HepG2 (cell line): ENCODE measurements at regions not wholly inside any gene's neighbourhood (a gene's known extent, or its start where the extent isn't known, plus 50 kb on each side); places are given as distances from the start of the nearest gene placed in this dataset.

ENCODE experiments used
- ATAC-seq: fragments of 200-7000 bp; cut with Tn5 transposase; 3 replicates; pipeline ENCODE4 v1.9.1; 2020; ENCODE audit warnings: mild to moderate bottlenecking, moderate library complexity
- BruUV-seq: library from RNA; stranded (reverse); fragments of 400-500 nt; replicated peaks from 2 replicates; lab custom pipeline; 2021; lab: Mats Ljungman, UMichigan
- CTCF ChIA-PET: fragments of 300-600 bp; formaldehyde crosslinking; extraction: SDS; loops from one replicate; lab custom pipeline; 2021; ENCODE audit warnings: low total read pairs, inconsistent platforms, low intra/inter-chr PET ratio; lab: Yijun Ruan, JAX
- POLR2A ChIA-PET: fragments of 350-600 bp; sonication (Branson Sonifier 250); formaldehyde crosslinking; loops from one replicate; lab custom pipeline; 2020; ENCODE audit warnings: antibody characterized with exemption, inconsistent platforms; lab: Yijun Ruan, JAX
- DNase-seq: peaks from one replicate; pipeline ENCODE4 v3.0.0-alpha.2; 2015; ENCODE audit warnings: low spot score
- FAIRE-seq: peaks from 3 replicates; lab custom pipeline; 2011; peaks lifted over from hg19 to GRCh38; lab: Jason Lieb, UNC
- H2AFZ ChIP-seq: one replicate; pipeline ENCODE4 v1.6.1; 2011; ENCODE audit warnings: low read length, inconsistent platforms
- H3K27ac ChIP-seq: fragments of 300-600 bp; 3 replicates; pipeline ENCODE4 v1.8.0; 2011; ENCODE audit warnings: mixed run types, mild to moderate bottlenecking, mixed read lengths, low read length, inconsistent platforms; ENCODE audit not compliant: insufficient read depth; ENCODE audit errors: extremely low read length
- H3K27me3 ChIP-seq, 2 experiments: fragments of 200-600 bp in 1 of 2; 2 replicates in 1 of 2; 3 replicates in 1 of 2; pipeline versions ENCODE4 v1.6.0 to v1.8.0; 2011; ENCODE audit warnings: low read length in 2 of 2, mild to moderate bottlenecking in 2 of 2, moderate library complexity in 2 of 2, inconsistent platforms in 1 of 2; ENCODE audit not compliant: insufficient read depth in 2 of 2, control insufficient read depth in 1 of 2
- H3K36me3 ChIP-seq, 2 experiments: fragments of 200-600 bp in 1 of 2; replicated peaks in 1 of 2; 2 replicates in 1 of 2; 3 replicates in 1 of 2; pipeline versions ENCODE4 v1.5.1 to v1.8.0; 2011; ENCODE audit warnings: low read length in 2 of 2, inconsistent platforms in 1 of 2; ENCODE audit not compliant: insufficient read depth in 2 of 2, control insufficient read depth in 1 of 2
- H3K4me1 ChIP-seq: 2 replicates; pipeline ENCODE4 v1.5.1; 2012; ENCODE audit warnings: low read length, inconsistent platforms; ENCODE audit not compliant: insufficient read depth
- H3K4me2 ChIP-seq: 2 replicates; pipeline ENCODE4 v1.6.0; 2011; ENCODE audit warnings: low read depth, low read length, inconsistent platforms
- H3K4me3 ChIP-seq, 3 experiments: fragments of 200-600 bp in 1 of 3; sonication (generic), shearing (Covaris generic) in 1 of 3; replicated peaks in 1 of 3; 2 replicates each; pipeline ENCODE4 v1.5.1; 2011 to 2016; ENCODE audit warnings: low read length in 3 of 3, inconsistent platforms in 2 of 3, low read depth in 2 of 3, mild to moderate bottlenecking in 2 of 3, control low read depth in 1 of 3, mixed read lengths in 1 of 3; ENCODE audit not compliant: insufficient read depth in 1 of 3
- H3K79me2 ChIP-seq: one replicate; pipeline ENCODE4 v1.6.1; 2011; ENCODE audit warnings: low read length, inconsistent platforms; ENCODE audit not compliant: insufficient read depth
- H3K9ac ChIP-seq: 2 replicates; pipeline ENCODE4 v1.6.0; 2011; ENCODE audit warnings: mild to moderate bottlenecking, low read depth, low read length, inconsistent platforms; ENCODE audit not compliant: insufficient read depth
- H3K9me3 ChIP-seq: 2 replicates; pipeline ENCODE4 v1.5.1; 2012; ENCODE audit warnings: mild to moderate bottlenecking, low read length
- H4K20me1 ChIP-seq: 2 replicates; pipeline ENCODE4 v1.6.0; 2011; ENCODE audit warnings: inconsistent platforms, mild to moderate bottlenecking, low read length, moderate library complexity; ENCODE audit not compliant: insufficient read depth
- FOSL2 ChIP-seq: sonication (generic); formaldehyde crosslinking; IDR thresholded peaks from 2 replicates; pipeline ENCODE4 v1.4.0; 2020; ENCODE audit warnings: missing genetic modification reagents
- GATAD1 ChIP-seq: IDR thresholded peaks from 2 replicates; pipeline ENCODE4 v1.6.1; 2016; ENCODE audit warnings: missing genetic modification reagents, missing compliant biosample characterization
- IKZF4 ChIP-seq: sonication (generic); formaldehyde crosslinking; IDR thresholded peaks from 2 replicates; pipeline ENCODE4 v1.5.1; 2020; ENCODE audit warnings: borderline replicate concordance, mild to moderate bottlenecking, low read depth, missing genetic modification reagents; ENCODE audit errors: not compliant biosample characterization
- SP2 ChIP-seq: sonication (generic); formaldehyde crosslinking; IDR thresholded peaks from 2 replicates; pipeline ENCODE4 v1.5.1; 2020; ENCODE audit warnings: mild to moderate bottlenecking, missing genetic modification reagents
- ZNF850 ChIP-seq: sonication (generic); formaldehyde crosslinking; conservative IDR thresholded peaks from 2 replicates; pipeline ENCODE4 v1.9.0; 2021; ENCODE audit warnings: mild to moderate bottlenecking, missing genetic modification reagents
- WGBS: methylation state at CpG from one replicate; pipeline ENCODE4 v1.1.6; 2017; ENCODE audit warnings: low lambda C conversion rate; 5-methylcytosine and 5-hydroxymethylcytosine counted together
- in situ Hi-C: cut with HindIII; loops from 2 replicates; pipeline ENCODE4 v1.10.0; 2017; ENCODE audit warnings: low pct_unique_long_range_greater_than_20kb; ENCODE audit not compliant: extremely low pct_ligation_motif_present
- intact Hi-C: fragments of 100-400 bp; cut with micrococcal nuclease; formaldehyde crosslinking; loops from one replicate; pipeline ENCODE4 v1.10.0; 2022; ENCODE audit not compliant: unreplicated experiment
- TF ChIP-seq, protein P1 (sequence below): sonication (generic); formaldehyde crosslinking; IDR thresholded peaks from 2 replicates; pipeline ENCODE4 v1.8.1; 2022; ENCODE audit warnings: low read depth, mild to moderate bottlenecking, missing genetic modification reagents
- TF ChIP-seq, protein P2 (sequence below): sonication (generic); formaldehyde crosslinking; IDR thresholded peaks from 2 replicates; pipeline ENCODE4 v1.4.0; 2020; ENCODE audit warnings: mild to moderate bottlenecking, missing genetic modification reagents
- TF ChIP-seq, protein P3 (sequence below): sonication (generic); formaldehyde crosslinking; IDR thresholded peaks from 2 replicates; pipeline ENCODE4 v1.5.0; 2020; ENCODE audit warnings: mild to moderate bottlenecking, missing genetic modification reagents, moderate library complexity
- TF ChIP-seq, protein P4 (sequence below): sonication (generic); formaldehyde crosslinking; IDR thresholded peaks from 2 replicates; pipeline ENCODE4 v1.4.0; 2020; ENCODE audit warnings: missing genetic modification reagents, borderline replicate concordance
- TF ChIP-seq, protein P5 (sequence below): sonication (generic); formaldehyde crosslinking; IDR thresholded peaks from 2 replicates; pipeline ENCODE4 v1.4.0; 2020; ENCODE audit warnings: missing genetic modification reagents

DNA sequence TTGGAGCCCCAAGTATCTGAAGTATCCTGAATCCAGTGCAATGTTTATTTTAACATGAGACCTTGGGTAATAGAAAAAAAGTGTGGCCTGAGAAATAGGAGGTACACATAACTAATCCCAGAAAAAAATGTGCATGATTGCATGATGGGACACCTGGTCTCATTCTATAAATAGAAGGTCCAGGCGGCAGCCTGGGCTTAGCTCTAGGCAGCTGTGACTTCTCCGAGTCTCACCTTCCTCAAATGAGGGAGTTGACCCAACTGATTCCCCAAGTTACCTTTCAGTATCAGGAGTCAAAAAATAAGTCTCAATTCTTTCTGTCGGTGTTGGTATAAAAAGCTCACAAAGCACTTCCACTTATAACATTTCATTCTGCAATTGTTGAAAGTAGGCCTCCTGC, 65.9 kb upstream of the CCDC190 start:
- FAIRE-seq, result no peak
- Histone ChIP-seq H3K9me3 (no peaks in the 10 kb centered on the region), H3K4me2 (no peak overlapping the region), H3K27me3 (no peaks in the 10 kb centered on the region), H2AFZ (no peak overlapping the region), H3K27ac (no peak overlapping the region), H3K79me2 (no peaks in the 10 kb centered on the region), H3K4me1 (no peaks in the 10 kb centered on the region), H3K9ac (no peak overlapping the region), H4K20me1 (no peaks in the 10 kb centered on the region), H3K36me3 (no peaks in the 10 kb centered on the region), H3K4me3 (no peak overlapping the region)
- POLR2A ChIA-PET, result no interaction called here
- no peak for DNase-seq
- CTCF ChIA-PET, result no interaction called here
- WGBS, result 37% methylated on average over 3 of the region's 3 CpGs
- in situ Hi-C loops, result no loop called here
- BruUV-seq, result no TSS peak
- ATAC-seq, result no peak
- intact Hi-C loops, result no loop called here
- no peak for TF ChIP-seq GATAD1
- TF ChIP-seq, protein P1, sequence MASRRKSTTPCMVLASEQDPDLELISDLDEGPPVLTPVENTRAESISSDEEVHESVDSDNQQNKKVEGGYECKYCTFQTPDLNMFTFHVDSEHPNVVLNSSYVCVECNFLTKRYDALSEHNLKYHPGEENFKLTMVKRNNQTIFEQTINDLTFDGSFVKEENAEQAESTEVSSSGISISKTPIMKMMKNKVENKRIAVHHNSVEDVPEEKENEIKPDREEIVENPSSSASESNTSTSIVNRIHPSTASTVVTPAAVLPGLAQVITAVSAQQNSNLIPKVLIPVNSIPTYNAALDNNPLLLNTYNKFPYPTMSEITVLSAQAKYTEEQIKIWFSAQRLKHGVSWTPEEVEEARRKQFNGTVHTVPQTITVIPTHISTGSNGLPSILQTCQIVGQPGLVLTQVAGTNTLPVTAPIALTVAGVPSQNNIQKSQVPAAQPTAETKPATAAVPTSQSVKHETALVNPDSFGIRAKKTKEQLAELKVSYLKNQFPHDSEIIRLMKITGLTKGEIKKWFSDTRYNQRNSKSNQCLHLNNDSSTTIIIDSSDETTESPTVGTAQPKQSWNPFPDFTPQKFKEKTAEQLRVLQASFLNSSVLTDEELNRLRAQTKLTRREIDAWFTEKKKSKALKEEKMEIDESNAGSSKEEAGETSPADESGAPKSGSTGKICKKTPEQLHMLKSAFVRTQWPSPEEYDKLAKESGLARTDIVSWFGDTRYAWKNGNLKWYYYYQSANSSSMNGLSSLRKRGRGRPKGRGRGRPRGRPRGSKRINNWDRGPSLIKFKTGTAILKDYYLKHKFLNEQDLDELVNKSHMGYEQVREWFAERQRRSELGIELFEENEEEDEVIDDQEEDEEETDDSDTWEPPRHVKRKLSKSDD, result no peak
- no peak for TF ChIP-seq FOSL2 (CRISPR knock-in tag)
- TF ChIP-seq SP2 (CRISPR knock-in tag), result no peak
- TF ChIP-seq, protein P2, sequence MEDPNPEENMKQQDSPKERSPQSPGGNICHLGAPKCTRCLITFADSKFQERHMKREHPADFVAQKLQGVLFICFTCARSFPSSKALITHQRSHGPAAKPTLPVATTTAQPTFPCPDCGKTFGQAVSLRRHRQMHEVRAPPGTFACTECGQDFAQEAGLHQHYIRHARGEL (CRISPR knock-in tag), result no peak
- TF ChIP-seq, protein P3, sequence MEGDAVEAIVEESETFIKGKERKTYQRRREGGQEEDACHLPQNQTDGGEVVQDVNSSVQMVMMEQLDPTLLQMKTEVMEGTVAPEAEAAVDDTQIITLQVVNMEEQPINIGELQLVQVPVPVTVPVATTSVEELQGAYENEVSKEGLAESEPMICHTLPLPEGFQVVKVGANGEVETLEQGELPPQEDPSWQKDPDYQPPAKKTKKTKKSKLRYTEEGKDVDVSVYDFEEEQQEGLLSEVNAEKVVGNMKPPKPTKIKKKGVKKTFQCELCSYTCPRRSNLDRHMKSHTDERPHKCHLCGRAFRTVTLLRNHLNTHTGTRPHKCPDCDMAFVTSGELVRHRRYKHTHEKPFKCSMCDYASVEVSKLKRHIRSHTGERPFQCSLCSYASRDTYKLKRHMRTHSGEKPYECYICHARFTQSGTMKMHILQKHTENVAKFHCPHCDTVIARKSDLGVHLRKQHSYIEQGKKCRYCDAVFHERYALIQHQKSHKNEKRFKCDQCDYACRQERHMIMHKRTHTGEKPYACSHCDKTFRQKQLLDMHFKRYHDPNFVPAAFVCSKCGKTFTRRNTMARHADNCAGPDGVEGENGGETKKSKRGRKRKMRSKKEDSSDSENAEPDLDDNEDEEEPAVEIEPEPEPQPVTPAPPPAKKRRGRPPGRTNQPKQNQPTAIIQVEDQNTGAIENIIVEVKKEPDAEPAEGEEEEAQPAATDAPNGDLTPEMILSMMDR (CRISPR knock-in tag), result no peak
- TF ChIP-seq, protein P4, sequence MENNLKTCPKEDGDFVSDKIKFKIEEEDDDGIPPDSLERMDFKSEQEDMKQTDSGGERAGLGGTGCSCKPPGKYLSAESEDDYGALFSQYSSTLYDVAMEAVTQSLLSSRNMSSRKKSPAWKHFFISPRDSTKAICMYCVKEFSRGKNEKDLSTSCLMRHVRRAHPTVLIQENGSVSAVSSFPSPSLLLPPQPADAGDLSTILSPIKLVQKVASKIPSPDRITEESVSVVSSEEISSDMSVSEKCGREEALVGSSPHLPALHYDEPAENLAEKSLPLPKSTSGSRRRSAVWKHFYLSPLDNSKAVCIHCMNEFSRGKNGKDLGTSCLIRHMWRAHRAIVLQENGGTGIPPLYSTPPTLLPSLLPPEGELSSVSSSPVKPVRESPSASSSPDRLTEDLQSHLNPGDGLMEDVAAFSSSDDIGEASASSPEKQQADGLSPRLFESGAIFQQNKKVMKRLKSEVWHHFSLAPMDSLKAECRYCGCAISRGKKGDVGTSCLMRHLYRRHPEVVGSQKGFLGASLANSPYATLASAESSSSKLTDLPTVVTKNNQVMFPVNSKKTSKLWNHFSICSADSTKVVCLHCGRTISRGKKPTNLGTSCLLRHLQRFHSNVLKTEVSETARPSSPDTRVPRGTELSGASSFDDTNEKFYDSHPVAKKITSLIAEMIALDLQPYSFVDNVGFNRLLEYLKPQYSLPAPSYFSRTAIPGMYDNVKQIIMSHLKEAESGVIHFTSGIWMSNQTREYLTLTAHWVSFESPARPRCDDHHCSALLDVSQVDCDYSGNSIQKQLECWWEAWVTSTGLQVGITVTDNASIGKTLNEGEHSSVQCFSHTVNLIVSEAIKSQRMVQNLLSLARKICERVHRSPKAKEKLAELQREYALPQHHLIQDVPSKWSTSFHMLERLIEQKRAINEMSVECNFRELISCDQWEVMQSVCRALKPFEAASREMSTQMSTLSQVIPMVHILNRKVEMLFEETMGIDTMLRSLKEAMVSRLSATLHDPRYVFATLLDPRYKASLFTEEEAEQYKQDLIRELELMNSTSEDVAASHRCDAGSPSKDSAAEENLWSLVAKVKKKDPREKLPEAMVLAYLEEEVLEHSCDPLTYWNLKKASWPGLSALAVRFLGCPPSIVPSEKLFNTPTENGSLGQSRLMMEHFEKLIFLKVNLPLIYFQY (CRISPR knock-in tag), result no peak
- TF ChIP-seq, protein P5, sequence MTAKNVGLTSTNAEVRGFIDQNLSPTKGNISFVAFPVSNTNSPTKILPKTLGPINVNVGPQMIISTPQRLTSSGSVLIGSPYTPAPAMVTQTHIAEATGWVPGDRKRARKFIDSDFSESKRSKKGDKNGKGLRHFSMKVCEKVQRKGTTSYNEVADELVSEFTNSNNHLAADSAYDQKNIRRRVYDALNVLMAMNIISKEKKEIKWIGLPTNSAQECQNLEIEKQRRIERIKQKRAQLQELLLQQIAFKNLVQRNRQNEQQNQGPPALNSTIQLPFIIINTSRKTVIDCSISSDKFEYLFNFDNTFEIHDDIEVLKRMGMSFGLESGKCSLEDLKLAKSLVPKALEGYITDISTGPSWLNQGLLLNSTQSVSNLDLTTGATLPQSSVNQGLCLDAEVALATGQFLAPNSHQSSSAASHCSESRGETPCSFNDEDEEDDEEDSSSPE (CRISPR knock-in tag), result no peak
- TF ChIP-seq ZNF850 (CRISPR knock-in tag), result no peak
- TF ChIP-seq IKZF4 (CRISPR knock-in tag), result no peak
